ENCODE measurements at regions not wholly inside any gene's neighbourhood (a gene's known extent, or its start where the extent isn't known, plus 50 kb on each side); places are given as distances from the start of the nearest gene placed in this dataset.

DNA sequence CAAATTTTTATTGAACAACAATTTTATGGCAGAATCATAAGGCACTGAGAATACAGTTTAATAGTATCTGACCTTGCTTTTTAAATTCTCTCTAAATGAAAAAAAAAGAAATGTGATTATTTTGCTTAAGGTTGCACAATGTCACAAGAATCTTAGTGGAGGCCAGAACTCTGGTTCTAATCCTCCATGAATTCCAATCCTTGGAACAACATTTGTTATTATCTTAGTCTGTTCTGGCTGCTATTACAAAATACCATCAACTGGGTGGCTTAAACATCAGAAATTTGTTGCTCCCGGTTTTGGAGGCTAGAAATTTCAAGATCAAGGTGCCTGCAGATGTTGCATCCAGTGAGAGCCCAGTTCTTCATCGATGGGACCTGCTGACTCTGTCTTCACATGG is 158.2 kb upstream of the POM121L12 start:
- DNase-seq (ENCODE audit: low read depth): no peak

DNA sequence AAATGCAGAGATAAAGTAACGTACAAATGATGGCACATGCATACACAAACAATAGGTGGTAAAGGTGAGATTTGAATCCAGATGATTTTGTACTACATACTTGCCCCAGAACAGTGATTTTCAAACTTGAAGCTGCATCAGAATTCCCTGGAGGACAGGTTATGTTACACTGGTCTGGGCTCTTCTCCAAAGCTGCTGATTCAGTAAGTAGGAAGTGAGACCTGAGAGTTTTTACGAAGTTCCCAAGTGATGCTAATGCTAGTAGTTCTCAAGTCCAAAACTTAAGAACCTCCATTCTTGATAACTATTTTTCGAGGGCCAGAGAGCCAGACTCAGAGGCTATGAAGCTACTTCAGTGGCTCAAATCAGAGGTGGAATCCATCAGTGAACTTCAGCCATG is 159.0 kb upstream of the POM121L12 start:
- no peak for DNase-seq (ENCODE audit: low read depth)

DNA sequence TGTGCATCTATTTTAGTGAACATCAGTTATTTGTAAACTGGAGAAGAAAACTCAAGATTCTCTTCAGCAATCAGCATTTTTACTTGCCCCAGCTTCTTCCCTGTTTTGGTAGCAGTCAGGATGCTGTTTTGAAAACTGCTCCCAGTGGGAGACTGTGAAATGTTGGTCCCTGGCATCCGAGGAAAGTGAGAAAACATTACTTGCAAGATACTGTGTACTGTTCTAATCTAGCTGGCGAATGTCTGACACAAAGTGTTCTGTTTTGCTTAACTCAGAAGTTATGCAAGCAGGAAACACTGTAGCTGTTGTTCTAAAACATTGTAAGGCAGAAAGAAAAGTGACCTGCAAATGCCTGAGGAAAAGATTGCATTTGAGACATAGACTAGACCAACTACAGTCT is 171.8 kb upstream of the POM121L12 start:
- DNase-seq (ENCODE audit: low read depth): no peak

DNA sequence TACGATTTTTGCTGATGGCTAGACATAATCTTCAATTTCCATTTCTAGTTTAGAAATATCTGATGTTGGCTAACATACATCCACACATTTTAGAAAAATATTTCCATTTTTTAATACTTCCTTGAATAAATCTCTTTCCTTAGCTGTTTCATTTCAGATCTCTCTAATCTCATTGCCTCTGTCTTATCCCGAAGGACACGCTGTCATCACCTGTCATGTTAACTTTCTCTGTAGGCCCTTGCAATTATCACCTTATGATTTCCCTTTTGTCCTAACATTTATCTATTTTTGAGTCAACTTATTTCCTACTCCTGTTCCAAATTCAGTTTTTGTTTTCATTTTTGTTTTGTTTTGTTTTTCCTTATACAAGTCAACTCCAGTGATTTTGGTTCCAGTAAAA is 173.1 kb upstream of the POM121L12 start:
- DNase-seq (ENCODE audit: low read depth): no peak

DNA sequence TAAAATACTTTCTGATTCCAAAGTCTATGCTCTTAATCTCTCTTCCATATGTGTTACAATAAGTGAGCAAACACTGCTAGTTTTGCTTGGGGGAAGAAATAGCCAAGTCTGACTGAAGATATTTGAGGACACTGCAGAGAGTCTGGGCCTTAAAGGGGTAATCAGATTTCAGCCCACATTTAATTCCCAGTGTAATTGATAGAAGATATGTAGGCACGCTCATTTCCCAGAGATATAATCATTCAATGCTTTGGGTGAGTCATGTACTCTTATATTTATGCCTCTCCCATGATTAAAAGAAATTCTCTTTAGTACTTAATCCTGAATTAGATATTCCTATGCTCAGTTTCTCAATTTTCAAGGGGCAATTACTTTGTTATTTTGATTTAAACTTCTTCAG is 178.1 kb upstream of the POM121L12 start:
- DNase-seq (ENCODE audit: low read depth): no peak

DNA sequence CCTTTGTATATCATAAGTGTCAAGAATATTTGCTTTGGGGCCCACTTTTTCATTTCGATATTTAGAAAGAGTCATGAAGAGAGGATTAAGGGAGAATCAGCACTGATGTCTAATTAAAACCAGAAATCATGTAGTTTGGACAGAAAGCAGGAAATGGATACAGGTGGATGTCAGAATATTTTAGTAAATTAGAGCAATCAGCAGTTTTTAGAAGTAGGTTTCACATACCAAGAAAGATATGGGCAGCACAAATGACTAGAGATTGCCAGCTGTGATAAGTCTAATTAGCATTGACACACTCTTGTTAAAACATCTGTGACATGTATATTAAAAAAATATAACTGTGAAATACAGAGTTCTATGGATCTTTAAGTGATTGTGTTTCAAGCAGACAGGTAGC is 180.8 kb upstream of the POM121L12 start:
- no peak for DNase-seq (ENCODE audit: low read depth)

DNA sequence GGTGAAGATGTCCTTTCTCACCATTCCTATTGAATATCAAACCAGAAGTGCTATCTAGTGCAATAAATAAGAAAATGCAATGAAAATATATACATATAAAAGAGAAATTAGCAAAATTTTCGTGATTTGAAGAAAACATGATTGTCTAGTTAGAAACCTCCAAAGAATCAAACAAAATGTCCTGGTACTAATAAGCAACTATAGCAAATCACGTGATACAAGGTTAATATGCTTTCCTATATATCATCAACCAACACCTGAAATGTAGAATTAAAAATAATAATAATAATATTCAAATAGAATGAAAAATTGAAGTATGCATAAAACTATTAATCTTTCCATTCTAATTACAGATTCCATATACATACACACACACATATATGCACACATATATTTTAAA is 183.9 kb upstream of the POM121L12 start:
- DNase-seq (ENCODE audit: low read depth): no peak

DNA sequence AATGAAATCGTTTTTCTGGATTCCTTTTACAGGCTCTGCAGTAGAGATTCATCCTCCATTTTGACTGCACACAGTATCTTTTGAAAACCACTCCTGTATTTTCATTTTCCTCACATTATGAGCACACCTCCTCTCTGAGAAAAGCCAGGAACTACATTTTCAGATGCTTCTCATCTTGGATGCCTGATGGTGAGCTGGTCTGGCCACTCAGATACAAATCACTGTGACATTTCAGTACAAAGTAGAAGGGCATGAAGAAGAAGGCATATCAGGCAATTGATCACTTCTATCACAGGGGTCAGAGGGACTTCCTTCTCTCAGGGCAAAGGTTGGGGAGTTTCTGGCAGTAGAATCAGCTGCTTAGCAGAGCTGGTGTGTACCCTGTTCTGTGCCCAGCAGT is 192.0 kb upstream of the POM121L12 start:
- DNase-seq (ENCODE audit: low read depth): no peak

DNA sequence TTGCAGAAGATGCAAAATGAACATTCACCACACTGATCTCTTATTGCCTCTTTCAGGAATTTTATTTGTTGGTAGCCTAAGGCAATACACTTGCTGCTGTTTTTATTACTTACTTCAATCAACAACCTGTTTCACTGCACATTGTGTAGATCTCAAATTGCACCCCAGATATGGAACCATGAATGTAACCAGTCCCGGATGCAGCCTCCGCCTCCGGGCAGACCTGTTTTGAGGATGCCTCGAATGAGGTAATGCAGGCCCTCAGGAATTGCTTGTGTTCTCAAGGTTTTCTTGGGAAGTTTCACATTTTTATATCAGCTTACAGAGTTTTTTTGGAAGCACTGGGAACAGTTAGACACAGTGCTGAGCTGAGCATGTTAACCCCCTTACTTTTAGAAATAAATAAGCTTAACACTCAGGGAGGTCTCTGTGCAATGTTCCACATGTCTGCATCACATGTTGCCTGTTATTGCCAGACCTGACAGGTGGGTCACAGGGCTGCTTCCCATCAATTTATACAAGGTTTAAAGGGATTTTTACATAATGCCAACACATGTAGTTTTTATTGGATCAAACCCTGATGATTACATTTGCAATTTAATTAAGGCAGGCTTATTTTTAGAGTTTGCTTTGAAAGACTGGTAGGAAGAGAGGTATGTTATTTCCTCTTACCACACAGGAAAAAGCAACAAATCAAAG is 193.1 kb upstream of the POM121L12 start:
- DNase-seq (ENCODE audit: low read depth): no peak

DNA sequence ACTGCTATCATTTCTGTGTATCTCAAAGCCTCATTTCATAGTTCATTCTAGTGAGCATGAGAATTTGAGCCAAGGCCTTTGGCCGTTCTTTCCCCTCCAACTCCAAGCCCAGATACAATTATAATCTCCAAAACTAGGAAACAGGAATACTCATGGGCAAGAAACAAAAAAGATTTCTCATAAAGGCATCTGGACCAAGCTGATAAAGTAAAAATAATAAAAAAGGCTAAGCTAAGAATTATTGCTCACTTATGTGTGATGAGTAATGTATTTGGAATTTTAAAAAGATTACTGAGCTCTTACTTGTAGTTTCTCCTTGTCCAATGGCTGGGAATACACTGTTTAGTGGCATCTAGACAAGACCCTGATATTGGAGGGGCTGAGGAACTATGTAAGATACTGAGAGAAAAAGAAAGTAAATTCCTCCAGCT is 196.4 kb upstream of the POM121L12 start:
- no peak for DNase-seq (ENCODE audit: low read depth)

DNA sequence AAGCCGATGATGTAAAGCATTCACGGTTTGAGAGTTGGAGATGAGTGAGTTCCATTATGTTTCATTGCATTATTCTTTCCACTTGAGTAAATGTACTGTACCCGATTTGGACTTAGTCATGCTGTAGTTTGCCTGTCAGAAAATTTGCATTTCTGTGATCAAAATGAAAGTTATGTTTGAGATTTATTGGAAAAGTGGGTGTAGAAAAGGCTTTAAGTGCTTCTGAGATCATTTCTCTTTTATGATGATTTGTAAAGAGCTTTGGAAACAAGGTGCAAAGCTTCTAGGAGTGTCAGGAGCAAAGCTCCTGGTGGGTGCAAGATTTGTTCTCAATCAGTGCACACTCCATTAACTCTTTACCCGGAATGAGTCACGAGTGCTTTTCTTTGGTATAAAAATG is 204.1 kb upstream of the POM121L12 start:
- no peak for DNase-seq (ENCODE audit: low read depth)

DNA sequence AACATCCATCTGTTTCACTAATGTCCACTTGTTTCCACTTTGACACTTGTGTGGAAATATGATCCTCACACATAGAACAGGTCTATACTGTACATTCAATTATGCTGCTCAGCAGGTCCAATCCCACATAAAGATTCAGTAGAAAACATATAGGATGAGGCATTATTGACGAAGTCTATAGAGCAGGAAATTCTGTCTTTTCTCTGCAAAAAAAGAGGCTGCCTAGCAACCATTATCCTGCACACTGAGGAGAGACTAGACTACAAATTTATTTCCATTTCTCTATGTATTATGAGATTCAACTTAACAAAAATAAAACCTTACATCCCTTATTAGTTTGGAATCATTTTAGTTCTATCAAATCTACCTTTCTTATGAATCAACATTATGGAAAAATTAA is 204.6 kb upstream of the POM121L12 start:
- no peak for DNase-seq (ENCODE audit: low read depth)

DNA sequence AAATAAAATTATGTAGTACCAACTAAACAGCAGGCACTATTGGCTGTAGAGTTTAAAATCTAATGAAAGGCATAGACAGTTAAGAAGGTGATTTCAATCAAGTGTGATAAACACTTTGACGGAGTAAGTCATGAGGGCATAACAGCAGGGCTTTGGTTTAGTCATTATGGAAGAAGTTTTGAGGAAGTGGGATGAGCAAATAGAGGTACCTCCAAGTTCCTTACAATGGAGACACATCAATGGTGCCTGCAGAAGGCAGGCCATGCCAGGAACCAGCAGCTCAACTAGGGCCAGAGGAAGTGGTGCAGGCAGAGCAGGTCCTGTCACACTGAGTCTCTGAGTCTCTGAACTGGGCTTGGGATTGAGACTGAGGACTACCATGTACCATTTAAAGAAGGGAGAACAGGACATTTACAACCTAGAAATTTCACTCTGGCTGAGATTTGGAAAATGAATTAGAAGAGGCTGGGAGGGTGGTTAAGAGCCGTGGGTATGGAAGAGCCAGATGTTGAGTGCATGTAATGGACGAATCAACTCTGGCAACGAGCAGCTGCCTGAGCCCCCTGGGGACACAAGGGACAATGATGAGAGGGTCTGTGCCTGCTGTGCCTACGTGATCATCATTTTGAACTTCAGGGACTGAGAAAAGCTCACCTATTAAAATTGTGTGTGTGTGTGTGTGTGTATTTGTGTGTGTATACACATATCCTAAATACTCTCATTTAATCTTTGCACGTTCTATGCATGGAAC is 208.7 kb upstream of the POM121L12 start:
- DNase-seq (ENCODE audit: low read depth): no peak

DNA sequence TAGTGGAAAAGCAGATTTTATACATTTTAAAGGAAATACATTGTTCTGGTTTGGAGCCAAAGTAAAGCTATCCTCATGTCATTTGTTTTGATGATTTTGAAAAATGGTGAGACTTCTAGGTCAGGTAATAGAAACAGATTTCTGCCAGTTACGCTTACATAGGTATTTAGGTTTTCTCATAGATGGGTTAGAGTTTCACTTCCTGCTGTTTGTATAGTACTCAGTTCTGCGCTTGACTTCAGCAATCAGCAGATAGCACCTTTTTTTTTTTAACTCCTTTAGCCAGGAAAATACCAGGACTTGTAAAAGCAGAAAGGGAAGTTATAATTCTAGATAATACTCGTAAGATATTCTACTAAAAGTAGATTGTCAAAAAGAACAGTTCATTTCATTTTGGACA is 209.8 kb upstream of the POM121L12 start:
- DNase-seq (ENCODE audit: low read depth): no peak

DNA sequence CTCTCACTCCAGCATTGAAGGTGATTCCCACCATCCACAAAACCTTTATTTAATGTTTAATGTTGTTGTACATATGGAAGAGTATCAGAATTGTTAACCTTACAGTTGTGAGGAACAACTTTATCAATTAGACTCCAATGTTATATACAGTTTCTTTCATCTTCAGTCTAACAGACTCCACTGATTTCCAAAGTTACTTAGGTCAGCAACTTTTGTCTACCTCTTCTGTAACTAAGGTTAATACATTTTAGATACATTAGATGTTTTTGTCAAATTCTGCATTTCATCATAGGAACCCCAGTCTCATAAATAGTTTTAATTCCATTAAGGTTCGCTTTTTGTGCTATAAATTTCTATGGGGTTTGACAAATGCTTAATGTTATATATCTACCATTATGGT is 223.9 kb upstream of the POM121L12 start:
- DNase-seq (ENCODE audit: low read depth): no peak

DNA sequence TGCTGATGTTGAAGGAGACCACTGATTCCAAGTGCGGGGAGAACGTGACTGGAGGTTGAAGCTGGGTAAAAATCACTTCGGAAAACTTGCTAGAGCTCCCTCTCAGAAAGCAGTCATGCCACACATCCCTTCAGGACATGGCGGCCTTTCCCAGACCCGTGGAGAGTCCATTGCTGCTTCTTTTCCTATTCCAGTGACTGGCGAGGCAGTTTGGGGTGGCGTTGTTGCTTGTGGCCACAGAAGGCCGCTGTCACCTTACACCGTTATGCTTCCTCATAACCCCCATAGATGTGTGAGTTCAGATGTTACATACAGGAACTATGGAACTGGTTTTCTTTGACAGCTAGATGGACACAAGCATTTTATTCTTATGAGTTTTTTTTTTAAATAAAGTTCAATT is 235.6 kb upstream of the POM121L12 start:
- DNase-seq (ENCODE audit: low read depth): no peak

DNA sequence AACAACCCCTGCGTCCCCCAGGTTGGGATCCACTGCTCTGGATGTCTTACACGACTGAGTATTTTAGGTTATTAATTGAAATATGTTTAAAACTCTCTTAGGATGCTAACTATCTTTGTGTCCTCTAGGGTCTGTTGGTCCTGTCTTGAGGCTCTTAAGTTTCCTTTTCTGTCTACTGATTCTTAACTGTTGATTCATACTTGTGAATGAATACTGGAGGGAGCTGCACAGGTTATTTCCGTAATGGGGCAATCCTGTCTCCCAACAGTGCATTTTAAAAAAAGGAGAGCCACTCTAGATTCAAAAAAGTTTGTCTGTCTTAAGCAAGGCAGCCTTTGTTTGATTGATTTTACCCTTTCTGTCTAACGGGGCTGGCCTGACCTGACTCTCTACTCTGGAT is 237.6 kb upstream of the POM121L12 start:
- no peak for DNase-seq (ENCODE audit: low read depth)

DNA sequence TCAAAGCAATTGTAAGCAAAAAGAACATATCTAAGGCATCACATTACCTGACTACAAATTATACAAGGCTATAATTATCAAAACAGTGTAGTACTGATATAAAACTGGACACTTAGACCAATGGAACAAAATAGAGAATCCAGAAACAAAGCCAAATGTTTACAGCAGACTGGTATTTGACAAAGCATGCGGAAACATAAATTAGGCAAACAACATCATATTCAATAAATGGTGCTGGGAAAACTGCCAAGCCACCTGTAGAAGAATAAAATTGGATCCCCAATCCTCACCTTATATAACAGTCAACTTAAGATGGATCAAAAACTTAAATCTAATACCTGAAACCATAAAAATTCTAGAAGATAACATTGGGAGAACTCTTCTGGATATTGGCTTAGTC is 240.8 kb upstream of the POM121L12 start:
- DNase-seq (ENCODE audit: low read depth): no peak

DNA sequence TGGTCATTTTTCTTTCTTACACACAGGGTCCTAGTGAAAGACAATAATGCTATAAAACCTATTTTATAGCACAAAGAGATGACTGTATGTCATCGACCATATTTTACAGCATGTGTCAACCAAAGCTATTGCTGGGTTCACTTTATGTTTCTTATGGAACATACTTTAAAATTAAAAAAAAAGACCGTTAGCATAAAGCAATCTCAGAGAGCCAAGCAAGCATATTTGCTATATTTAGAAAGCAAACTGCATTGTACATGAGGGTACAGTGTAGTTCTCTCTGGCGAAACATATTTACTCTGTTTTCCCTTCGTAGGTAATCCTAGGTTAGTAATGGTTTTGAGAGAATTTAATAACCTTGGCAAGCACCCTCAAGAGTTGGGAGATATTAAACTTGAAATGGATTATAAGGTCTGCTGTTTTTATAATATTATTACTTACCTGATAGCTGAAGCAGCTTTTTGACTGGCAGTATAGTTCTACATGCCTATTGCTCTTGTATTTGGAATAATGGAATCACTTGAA is 244.2 kb upstream of the POM121L12 start:
- DNase-seq (ENCODE audit: low read depth): no peak

DNA sequence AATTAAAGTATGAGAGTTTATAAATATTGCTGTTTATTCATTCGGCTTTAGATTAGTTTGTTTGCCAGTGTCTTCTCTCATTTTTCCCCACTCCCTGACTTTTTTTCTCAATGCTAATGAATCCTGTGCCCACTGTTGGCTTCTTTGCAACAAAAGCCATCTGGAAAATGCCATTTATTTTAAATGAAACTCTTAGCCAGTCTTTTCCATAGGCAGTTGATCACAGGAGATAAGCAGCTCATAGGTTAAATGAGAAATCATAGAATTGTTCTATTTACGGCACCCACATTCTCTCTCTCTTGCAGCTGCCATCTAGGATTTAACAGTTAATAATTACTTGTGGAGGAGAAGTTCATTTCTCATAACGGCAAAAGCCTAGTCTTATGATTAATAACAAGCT is 249.3 kb upstream of the POM121L12 start:
- DNase-seq (ENCODE audit: low read depth): no peak

DNA sequence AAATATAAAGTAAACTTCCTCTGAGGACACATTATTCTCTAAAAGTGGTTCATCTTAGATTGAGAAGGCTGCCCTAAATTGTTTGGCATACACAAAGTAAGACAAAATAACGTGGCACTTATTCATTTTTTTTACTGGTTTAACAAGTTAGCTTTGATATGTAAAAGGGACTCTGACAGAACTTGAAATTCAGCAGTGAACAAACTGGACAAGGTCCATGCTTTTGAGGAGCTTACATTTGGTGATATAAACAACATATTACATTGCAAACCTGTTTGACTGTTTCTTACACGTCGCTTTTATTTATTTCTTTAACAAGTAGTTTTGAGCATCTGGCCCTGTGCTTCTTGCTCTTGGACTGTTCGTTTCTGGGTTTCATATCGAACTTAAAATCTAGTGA is 253.1 kb upstream of the POM121L12 start:
- no peak for DNase-seq (ENCODE audit: low read depth)

DNA sequence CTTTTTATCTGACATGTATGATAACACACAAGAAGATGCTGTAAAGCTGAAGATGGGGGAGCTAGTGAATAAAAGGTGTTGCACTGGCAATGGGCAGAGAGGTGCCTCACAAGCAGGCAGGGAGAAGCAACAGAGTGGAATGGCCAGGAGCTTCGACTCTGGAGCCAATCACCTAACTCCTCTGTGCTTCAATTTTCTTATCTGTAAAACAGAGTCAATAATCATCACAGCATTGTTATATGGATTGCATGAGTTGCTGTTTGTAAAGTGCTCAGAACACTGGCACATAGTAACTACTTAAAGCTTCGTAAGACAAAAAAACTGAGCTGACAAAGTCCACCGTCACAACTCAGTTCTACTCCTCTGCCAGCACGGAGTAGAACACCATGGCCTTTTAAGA is 254.2 kb upstream of the POM121L12 start:
- DNase-seq (ENCODE audit: low read depth): no peak

DNA sequence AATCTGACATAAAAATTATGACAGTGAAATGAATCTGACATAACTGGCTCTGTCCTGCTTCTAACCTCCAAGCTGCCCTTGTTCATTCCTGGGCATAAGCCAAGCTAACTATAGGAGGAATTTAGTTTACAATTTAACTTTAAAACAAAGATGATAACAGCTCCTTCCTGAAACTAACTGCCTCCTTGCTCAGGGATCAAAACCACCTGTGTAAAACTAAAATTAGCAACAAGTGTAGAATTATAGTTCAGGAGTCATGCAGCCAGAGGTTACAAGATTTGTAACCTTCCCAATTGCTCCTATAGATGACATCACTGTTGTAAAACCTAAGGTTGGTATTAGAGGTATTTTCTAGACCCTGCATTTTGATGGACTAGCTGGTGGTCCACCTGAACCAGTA is 256.4 kb upstream of the POM121L12 start:
- no peak for DNase-seq (ENCODE audit: low read depth)

All from activated T-cell treated with anti-CD3 and anti-CD28 coated beads for 1 hour (primary cell).